Muscle of leg (tissue), 3 donors: ENCODE measurements at regions not wholly inside any gene's neighbourhood (a gene's known extent, or its start where the extent isn't known, plus 50 kb on each side); places are given as distances from the start of the nearest gene placed in this dataset.
"Not testable (repeated sequence)": the region's sequence is repeated elsewhere in the genome, so short reads cannot be mapped to it uniquely, and the experiment has no call there.

Experiments used
- DNase-seq: peaks from one replicate; pipeline ENCODE4 v3.0.0; 2013
- H3K27ac ChIP-seq: one replicate; pipeline ENCODE4 v1.5.1; 2013; ENCODE audit warnings: mild to moderate bottlenecking, low read length, control low read depth
- H3K27me3 ChIP-seq: one replicate; pipeline ENCODE4 v1.6.1; 2013; ENCODE audit warnings: low read length; ENCODE audit not compliant: control insufficient read depth, insufficient read depth
- H3K36me3 ChIP-seq: one replicate; pipeline ENCODE4 v1.6.1; 2013; ENCODE audit warnings: low read length; ENCODE audit not compliant: control insufficient read depth, insufficient read depth
- H3K4me1 ChIP-seq: one replicate; pipeline ENCODE4 v1.6.1; 2013; ENCODE audit warnings: low read length; ENCODE audit not compliant: control insufficient read depth, insufficient read depth
- H3K4me3 ChIP-seq: one replicate; pipeline ENCODE4 v1.5.1; 2013; ENCODE audit warnings: low read length, control low read depth
- H3K9me3 ChIP-seq: replicated peaks from 2 replicates; pipeline ENCODE4 v1.6.1; 2013; ENCODE audit warnings: low read depth, low read length; ENCODE audit not compliant: control insufficient read depth
- WGBS: methylation state at CpG from one replicate; pipeline ENCODE4 v1.1.5; 2013; ENCODE audit warnings: missing lambda C conversion rate; ENCODE audit not compliant: insufficient coverage; 5-methylcytosine and 5-hydroxymethylcytosine counted together

DNA sequence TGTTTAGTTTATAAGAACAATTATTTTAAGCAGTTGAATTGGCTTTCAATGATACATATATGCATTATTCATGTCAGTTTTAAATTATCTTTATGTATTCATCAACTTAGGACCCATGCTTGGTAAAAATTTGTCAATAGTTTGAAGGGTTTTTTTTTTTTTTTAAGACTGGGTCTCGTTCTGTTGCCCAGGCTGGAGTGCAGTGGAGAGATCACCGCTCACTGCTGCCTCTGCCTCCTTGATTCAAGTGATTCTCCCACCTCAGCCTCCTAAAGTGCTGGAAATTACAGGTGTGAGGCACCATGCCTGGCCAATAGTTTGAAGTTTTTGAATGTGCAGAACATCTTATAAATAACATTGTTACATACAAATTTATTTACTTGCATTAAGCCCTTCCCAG, 1671.0 kb upstream of the B3GALT2 start:
- WGBS = no CpG with 5 or more reads among the region's 2 CpGs
- H3K27ac ChIP-seq = no peak overlapping the region
- no peaks in the 10 kb centered on the region for H3K4me1 ChIP-seq
- DNase-seq = no peak
- no peaks in the 10 kb centered on the region for H3K27me3 ChIP-seq
- H3K4me3 ChIP-seq = no peak overlapping the region
- no peaks in the 10 kb centered on the region for H3K36me3 ChIP-seq
- peaks cover 2% of the 10 kb centered on the region for H3K9me3 ChIP-seq

DNA sequence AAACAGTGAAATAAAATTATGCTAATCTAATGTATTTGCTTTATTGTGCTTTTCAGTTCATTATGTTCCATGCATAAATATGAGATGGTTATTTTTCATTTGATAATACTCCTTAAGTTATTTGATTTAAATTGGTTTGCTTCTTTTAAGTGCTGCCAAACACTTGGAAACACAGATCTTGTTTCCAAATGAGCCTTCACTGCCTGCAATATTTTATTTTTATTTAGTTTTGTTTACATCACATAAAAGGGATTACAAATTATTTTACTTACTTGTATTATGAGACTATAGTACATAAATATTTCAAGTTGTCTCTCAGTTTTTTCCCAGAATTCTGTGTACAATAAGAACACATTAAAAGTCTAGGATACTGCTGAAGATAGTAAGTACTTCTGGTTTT, 1662.4 kb upstream of the B3GALT2 start:
- Histone ChIP-seq H3K27ac (no peak overlapping the region), H3K9me3 (no peaks in the 10 kb centered on the region), H3K4me1 (no peaks in the 10 kb centered on the region), H3K27me3 (no peaks in the 10 kb centered on the region), H3K36me3 (no peaks in the 10 kb centered on the region), H3K4me3 (no peak overlapping the region)
- DNase-seq = no peak

DNA sequence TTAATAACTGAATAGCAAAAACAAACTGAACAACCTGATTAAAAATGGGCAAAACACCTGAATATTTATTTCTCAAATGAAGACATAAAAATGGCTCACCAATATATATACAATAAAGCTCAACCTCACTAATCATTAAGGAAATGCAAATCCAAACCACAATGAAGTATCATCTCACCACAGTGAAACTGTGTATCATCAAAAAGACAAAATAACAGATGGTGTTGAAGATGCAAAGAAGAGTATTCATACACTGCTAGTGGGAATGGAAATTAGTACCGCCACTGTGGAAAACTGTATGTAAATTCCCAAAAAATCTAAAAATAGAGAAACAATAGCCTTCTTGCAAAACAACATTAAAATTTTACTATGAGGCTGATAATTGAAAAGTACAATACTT, 1660.1 kb upstream of the B3GALT2 start:
- Histone ChIP-seq H3K9me3 (no peaks in the 10 kb centered on the region), H3K4me1 (no peaks in the 10 kb centered on the region), H3K4me3 (no peak overlapping the region), H3K27me3 (no peaks in the 10 kb centered on the region), H3K27ac (no peak overlapping the region), H3K36me3 (no peaks in the 10 kb centered on the region)
- no CpG with 5 or more reads among the region's 1 CpG for WGBS
- no peak for DNase-seq

DNA sequence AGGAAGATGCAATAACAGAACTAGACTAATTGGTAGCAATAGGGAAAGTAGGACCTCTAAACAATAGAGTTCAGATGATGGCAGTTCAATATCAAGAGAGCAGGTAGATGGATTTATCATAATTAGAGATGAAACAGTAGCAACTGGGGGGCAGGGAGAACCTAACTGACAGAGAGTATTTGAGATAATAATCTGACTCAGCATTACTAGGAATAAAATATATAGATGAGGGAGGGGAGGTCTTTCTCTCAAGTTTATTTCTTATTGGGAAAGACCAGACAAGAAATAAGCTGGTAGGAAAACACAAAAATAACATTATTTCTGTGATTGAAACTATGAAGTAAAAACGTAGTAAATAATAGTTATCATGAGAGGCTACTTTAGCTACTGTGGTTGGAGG, 1656.7 kb upstream of the B3GALT2 start:
- no CpG with 5 or more reads among the region's 1 CpG for WGBS
- Histone ChIP-seq H3K9me3 (no peaks in the 10 kb centered on the region), H3K27me3 (no peaks in the 10 kb centered on the region), H3K36me3 (no peaks in the 10 kb centered on the region), H3K27ac (no peak overlapping the region), H3K4me1 (no peaks in the 10 kb centered on the region), H3K4me3 (no peak overlapping the region)
- no peak for DNase-seq

DNA sequence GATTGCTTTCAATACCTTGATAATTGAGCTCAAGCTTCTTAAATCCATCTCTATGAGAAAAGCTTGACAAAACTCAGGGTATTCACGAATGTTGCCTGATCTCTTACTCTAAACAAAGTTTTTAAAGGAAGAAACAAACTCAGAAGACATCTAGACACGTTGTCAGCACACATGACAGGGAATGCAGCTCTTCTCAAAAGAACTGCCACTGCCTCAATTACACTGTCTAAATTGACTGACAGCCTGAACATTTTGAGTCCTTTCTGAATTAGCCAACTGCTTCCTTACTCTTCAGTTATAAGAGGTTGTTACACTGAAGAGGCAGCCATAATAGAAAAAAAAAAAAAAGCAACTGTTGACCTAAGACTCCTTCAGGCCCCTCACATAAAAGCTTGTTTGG, 1646.7 kb upstream of the B3GALT2 start:
- H3K4me1 ChIP-seq = no peaks in the 10 kb centered on the region
- WGBS = 27% methylated on average over 2 of the region's 2 CpGs
- no peak overlapping the region for H3K27ac ChIP-seq
- H3K36me3 ChIP-seq = no peaks in the 10 kb centered on the region
- no peak for DNase-seq
- H3K27me3 ChIP-seq = no peaks in the 10 kb centered on the region
- no peak overlapping the region for H3K4me3 ChIP-seq
- no peaks in the 10 kb centered on the region for H3K9me3 ChIP-seq

DNA sequence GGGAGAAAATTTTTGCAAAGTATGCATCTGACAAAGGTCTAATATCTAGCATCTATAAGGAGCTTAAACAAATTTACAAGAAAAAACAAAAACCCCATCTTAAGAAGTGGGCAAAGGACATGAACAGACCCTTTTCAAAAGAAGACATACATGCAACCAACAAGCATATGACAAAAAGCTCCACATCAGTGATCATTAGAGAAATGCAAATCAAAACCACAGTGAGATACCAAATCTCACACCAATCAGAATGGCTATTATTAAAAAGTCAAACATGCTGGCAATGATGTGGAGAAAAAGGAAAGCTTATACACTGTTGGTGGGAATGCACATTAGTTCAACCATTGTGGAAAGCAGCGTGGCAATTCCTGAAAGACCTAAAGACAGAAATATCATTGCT, 1645.2 kb upstream of the B3GALT2 start:
- H3K4me1 ChIP-seq, H3K27ac ChIP-seq, H3K9me3 ChIP-seq, H3K27me3 ChIP-seq, H3K36me3 ChIP-seq, H3K4me3 ChIP-seq, DNase-seq: not testable (repeated sequence)
- WGBS = 0% methylated on average over 1 of the region's 1 CpG

DNA sequence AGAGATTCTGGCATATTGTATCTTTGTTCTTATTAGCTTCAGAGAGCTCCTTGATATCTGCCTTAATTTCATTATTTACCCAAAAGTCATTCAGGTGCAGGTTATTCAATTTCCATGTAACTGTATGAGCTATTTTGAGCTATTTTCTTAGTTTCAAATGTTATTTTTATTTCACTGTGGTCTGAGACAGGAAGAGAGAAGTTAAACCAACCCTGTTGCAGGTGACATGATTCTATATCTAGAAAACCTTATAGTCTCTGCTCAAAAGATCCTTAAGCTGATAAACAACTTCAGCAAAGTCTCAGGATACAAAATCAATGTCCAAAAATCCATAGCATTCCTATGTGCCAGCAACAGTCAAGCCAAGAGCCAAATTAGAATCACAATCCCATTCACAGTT, 1644.0 kb upstream of the B3GALT2 start:
- Histone ChIP-seq H3K27ac (no peak overlapping the region), H3K4me3 (no peak overlapping the region), H3K36me3 (no peaks in the 10 kb centered on the region), H3K4me1 (no peaks in the 10 kb centered on the region), H3K27me3 (no peaks in the 10 kb centered on the region), H3K9me3 (no peaks in the 10 kb centered on the region)
- no peak for DNase-seq

DNA sequence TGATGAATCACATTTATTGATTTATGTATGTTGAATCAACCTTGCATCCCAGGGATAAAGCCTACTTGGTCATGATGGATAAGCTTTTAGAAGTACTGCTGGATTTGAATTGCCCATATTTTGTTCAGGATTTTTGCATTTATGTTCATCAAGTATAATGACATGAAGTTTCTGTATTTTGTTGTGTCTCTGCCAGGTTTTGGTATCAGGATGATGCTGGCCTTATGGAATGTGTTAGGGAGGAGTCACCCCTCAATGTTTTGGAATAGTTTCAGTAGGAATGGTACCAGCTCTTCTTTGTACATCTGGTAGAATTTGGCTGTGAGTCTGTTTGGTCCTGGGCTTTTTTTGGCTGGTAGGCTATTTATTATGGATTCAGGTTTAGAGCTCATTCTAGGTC, 1643.1 kb upstream of the B3GALT2 start:
- Histone ChIP-seq H3K4me1 (no peaks in the 10 kb centered on the region), H3K9me3 (no peaks in the 10 kb centered on the region), H3K27ac (no peak overlapping the region), H3K36me3 (no peaks in the 10 kb centered on the region), H3K4me3 (no peak overlapping the region), H3K27me3 (no peaks in the 10 kb centered on the region)
- DNase-seq = no peak

DNA sequence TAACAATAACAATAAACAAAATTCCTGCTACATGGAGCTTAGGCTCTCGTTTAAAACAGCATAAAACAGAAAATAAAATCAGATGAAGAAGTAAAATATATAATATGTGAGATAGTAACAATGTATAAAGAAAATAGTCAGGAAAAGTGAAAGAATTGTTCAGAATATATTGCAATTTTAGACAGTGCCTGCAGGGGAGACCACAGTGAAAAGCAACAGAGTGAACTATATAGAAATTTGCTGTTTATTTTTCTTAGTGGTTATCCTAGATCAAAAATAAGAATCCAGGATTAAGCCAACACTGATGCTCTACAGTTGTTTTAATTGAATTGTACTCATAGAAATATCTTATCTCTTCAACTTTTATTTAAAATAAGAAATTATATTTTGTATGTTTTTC, 1639.0 kb upstream of the B3GALT2 start:
- no CpG with 5 or more reads among the region's 1 CpG for WGBS
- H3K27ac ChIP-seq = no peak overlapping the region
- no peaks in the 10 kb centered on the region for H3K4me1 ChIP-seq
- H3K4me3 ChIP-seq = no peak overlapping the region
- DNase-seq = no peak
- no peaks in the 10 kb centered on the region for H3K9me3 ChIP-seq
- H3K36me3 ChIP-seq = no peaks in the 10 kb centered on the region
- H3K27me3 ChIP-seq = no peaks in the 10 kb centered on the region

DNA sequence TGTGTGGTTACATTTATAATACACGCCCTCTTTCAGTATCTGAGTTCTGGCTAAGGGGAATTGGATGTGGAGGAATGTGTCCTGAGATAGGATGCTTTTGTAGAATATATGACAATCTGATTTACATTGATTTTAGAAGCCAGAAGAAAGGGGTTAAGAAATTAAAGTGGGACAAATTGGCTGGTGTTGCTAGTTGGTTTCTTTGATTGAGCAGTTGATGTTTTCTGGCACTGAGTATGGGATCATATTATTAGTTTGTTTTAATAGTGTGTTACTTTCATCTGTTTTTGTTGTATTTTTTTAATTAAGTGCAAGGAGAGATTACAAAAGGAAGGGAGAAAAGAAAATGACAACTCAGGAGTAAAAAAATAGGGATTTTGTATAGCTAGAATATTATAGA, 1634.7 kb upstream of the B3GALT2 start:
- 100% methylated on average over 1 of the region's 1 CpG for WGBS
- Histone ChIP-seq H3K4me1 (no peaks in the 10 kb centered on the region), H3K27ac (no peak overlapping the region), H3K4me3 (no peak overlapping the region), H3K27me3 (no peaks in the 10 kb centered on the region), H3K9me3 (no peaks in the 10 kb centered on the region), H3K36me3 (no peaks in the 10 kb centered on the region)
- DNase-seq = no peak

DNA sequence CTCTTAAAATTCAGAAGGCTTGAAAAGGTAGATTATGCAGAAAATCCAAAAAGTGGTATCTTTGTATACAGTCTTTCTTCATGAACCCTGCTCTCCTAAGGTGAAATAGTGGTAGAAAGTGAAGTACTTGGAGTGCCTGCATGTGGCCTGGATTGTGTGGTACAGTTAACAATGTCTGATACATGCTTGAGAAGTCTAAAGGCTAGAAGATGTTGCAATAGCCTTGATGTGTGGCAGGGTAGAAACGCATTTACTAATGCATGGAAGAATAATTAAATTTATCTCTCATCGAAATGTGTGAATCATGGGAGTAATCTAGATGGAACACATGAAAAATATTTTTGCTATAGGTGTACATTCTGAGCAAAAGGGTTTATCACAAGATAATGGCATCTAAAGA, 1632.3 kb upstream of the B3GALT2 start:
- no peak for DNase-seq
- no peaks in the 10 kb centered on the region for H3K4me1 ChIP-seq
- no CpG with 5 or more reads among the region's 2 CpGs for WGBS
- no peak overlapping the region for H3K4me3 ChIP-seq
- no peaks in the 10 kb centered on the region for H3K36me3 ChIP-seq
- no peaks in the 10 kb centered on the region for H3K9me3 ChIP-seq
- H3K27ac ChIP-seq = no peak overlapping the region
- H3K27me3 ChIP-seq = no peaks in the 10 kb centered on the region
